ENCODE measurements at regions not wholly inside any gene's neighbourhood (a gene's known extent, or its start where the extent isn't known, plus 50 kb on each side); places are given as distances from the start of the nearest gene placed in this dataset.

GRCh38 chr4:124961138-124961750, 248.7 kb upstream of the ANKRD50 start:
- H3K9me3 Mint-ChIP-seq (ENCODE audit: low read depth) = peaks cover 17% of the 10 kb centered on the region
- H3K4me3 Mint-ChIP-seq (ENCODE audit: low read depth) = no peak overlapping the region
- no peaks in the 10 kb centered on the region for H3K27me3 Mint-ChIP-seq
- TF ChIP-seq CTCF (IDR thresholded peaks at IDR 0.05; ENCODE audit: unreplicated experiment) = no peak
- H3K36me3 Mint-ChIP-seq (ENCODE audit: insufficient read depth) = peaks cover 6% of the 10 kb centered on the region
- no peak overlapping the region for H3K27ac Mint-ChIP-seq
- DNase-seq (ENCODE audit: low spot score, unreplicated experiment) = no peak
- H3K4me1 Mint-ChIP-seq (ENCODE audit: low read depth) = no peaks in the 10 kb centered on the region

- Mint-ChIP-seq H3K27ac (no peak overlapping the region), H3K4me3 (ENCODE audit: low read depth) (no peak overlapping the region), H3K36me3 (ENCODE audit: insufficient read depth) (peaks cover 6% of the 10 kb centered on the region)
Observed at GRCh38 chr4:124958847-124959246, 246.3 kb upstream of the ANKRD50 start.

GRCh38 chr4:124955476-124955875, 242.9 kb upstream of the ANKRD50 start:
- peaks cover 3% of the 10 kb centered on the region for H3K36me3 Mint-ChIP-seq (ENCODE audit: insufficient read depth)

More at GRCh38 chr4:124958847-124959246, 246.3 kb upstream of the ANKRD50 start:
- H3K4me1 Mint-ChIP-seq (ENCODE audit: low read depth) = peaks cover 4% of the 10 kb centered on the region
- peaks cover 17% of the 10 kb centered on the region for H3K9me3 Mint-ChIP-seq (ENCODE audit: low read depth)
- DNase-seq (ENCODE audit: low spot score, unreplicated experiment) = no peak
- H3K27me3 Mint-ChIP-seq = no peaks in the 10 kb centered on the region
- TF ChIP-seq CTCF (IDR thresholded peaks at IDR 0.05; ENCODE audit: unreplicated experiment) = no peak

GRCh38 chr4:124954046-124954445, 241.5 kb upstream of the ANKRD50 start:
- peaks cover 2% of the 10 kb centered on the region for H3K36me3 Mint-ChIP-seq (ENCODE audit: insufficient read depth)
- H3K27ac Mint-ChIP-seq = no peak overlapping the region
- no peak for DNase-seq (ENCODE audit: low spot score, unreplicated experiment)

More at GRCh38 chr4:124955476-124955875, 242.9 kb upstream of the ANKRD50 start:
- Mint-ChIP-seq H3K4me1 (ENCODE audit: low read depth) (peaks cover 5% of the 10 kb centered on the region), H3K4me3 (ENCODE audit: low read depth) (no peak overlapping the region), H3K27ac (no peak overlapping the region), H3K9me3 (ENCODE audit: low read depth) (peaks cover 15% of the 10 kb centered on the region), H3K27me3 (no peaks in the 10 kb centered on the region)
- no peak for DNase-seq (ENCODE audit: low spot score, unreplicated experiment)
- no peak for TF ChIP-seq CTCF (IDR thresholded peaks at IDR 0.05; ENCODE audit: unreplicated experiment)

GRCh38 chr4:124953486-124953885, 241.0 kb upstream of the ANKRD50 start:
- no peak for DNase-seq (ENCODE audit: low spot score, unreplicated experiment)
- peaks cover 2% of the 10 kb centered on the region for H3K36me3 Mint-ChIP-seq (ENCODE audit: insufficient read depth)
- no peak for TF ChIP-seq CTCF (IDR thresholded peaks at IDR 0.05; ENCODE audit: unreplicated experiment)
- H3K9me3 Mint-ChIP-seq (ENCODE audit: low read depth) = peaks cover 7% of the 10 kb centered on the region
- peaks cover 12% of the 10 kb centered on the region for H3K4me1 Mint-ChIP-seq (ENCODE audit: low read depth)
- H3K4me3 Mint-ChIP-seq (ENCODE audit: low read depth) = no peak overlapping the region
- H3K27ac Mint-ChIP-seq = no peak overlapping the region
- H3K27me3 Mint-ChIP-seq = no peaks in the 10 kb centered on the region

More at GRCh38 chr4:124954046-124954445, 241.5 kb upstream of the ANKRD50 start:
- Mint-ChIP-seq H3K27me3 (no peaks in the 10 kb centered on the region), H3K4me1 (ENCODE audit: low read depth) (peaks cover 7% of the 10 kb centered on the region), H3K9me3 (ENCODE audit: low read depth) (peaks cover 7% of the 10 kb centered on the region), H3K4me3 (ENCODE audit: low read depth) (no peak overlapping the region)
- TF ChIP-seq CTCF (IDR thresholded peaks at IDR 0.05; ENCODE audit: unreplicated experiment) = no peak
